Mesenchymal stem cell (in vitro differentiated cells and primary cell): ENCODE measurements at regions not wholly inside any gene's neighbourhood (a gene's known extent, or its start where the extent isn't known, plus 50 kb on each side); places are given as distances from the start of the nearest gene placed in this dataset.

Experiments
- DNase-seq: peaks from one replicate; pipeline ENCODE4 v3.0.0-alpha.2; 2013
- H2AFZ ChIP-seq: one replicate; pipeline ENCODE4 v1.6.1; 2013; ENCODE audit warnings: low read depth, mild to moderate bottlenecking, control low read depth, inconsistent platforms, low read length, moderate library complexity
- H2AK5ac ChIP-seq: 2 replicates; pipeline ENCODE4 v1.6.1; 2013; ENCODE audit warnings: low read length, moderate library complexity, mild to moderate bottlenecking, inconsistent platforms; ENCODE audit not compliant: severe bottlenecking
- H2BK120ac ChIP-seq: one replicate; pipeline ENCODE4 v1.6.1; 2013; ENCODE audit warnings: low read depth, mild to moderate bottlenecking, inconsistent platforms, low read length, moderate library complexity
- H2BK12ac ChIP-seq, 2 experiments: one replicate each; pipeline ENCODE4 v1.6.1; 2013; ENCODE audit warnings: inconsistent platforms in 2 of 2, low read length in 2 of 2, mild to moderate bottlenecking in 2 of 2, moderate library complexity in 2 of 2, control low read depth in 1 of 2
- H2BK15ac ChIP-seq: one replicate; pipeline ENCODE4 v1.6.1; 2013; ENCODE audit warnings: mild to moderate bottlenecking, low read depth, inconsistent platforms; ENCODE audit not compliant: poor library complexity, severe bottlenecking
- H2BK5ac ChIP-seq: 2 replicates; pipeline ENCODE4 v1.6.1; 2013; ENCODE audit warnings: low read depth, mild to moderate bottlenecking, low read length, control low read depth, inconsistent platforms; ENCODE audit not compliant: poor library complexity, severe bottlenecking
- H3K14ac ChIP-seq, 2 experiments: one replicate each; pipeline ENCODE4 v1.6.1; 2013; ENCODE audit warnings: inconsistent platforms in 2 of 2, low read length in 2 of 2, control low read depth in 1 of 2, mild to moderate bottlenecking in 1 of 2, moderate library complexity in 1 of 2
- H3K18ac ChIP-seq, 2 experiments: one replicate each; pipeline ENCODE4 v1.6.1; 2013; ENCODE audit warnings: inconsistent platforms in 2 of 2, low read length in 2 of 2, control low read depth in 1 of 2, low read depth in 1 of 2, mild to moderate bottlenecking in 1 of 2
- H3K23ac ChIP-seq, 2 experiments: one replicate each; pipeline ENCODE4 v1.6.1; 2013; ENCODE audit warnings: inconsistent platforms in 2 of 2, low read length in 2 of 2, mild to moderate bottlenecking in 2 of 2, moderate library complexity in 2 of 2, control low read depth in 1 of 2
- H3K27ac ChIP-seq: 2 replicates; pipeline ENCODE4 v1.5.1; 2013; ENCODE audit warnings: mild to moderate bottlenecking, moderate library complexity, low read length, control low read depth, inconsistent platforms; ENCODE audit not compliant: poor library complexity, severe bottlenecking
- H3K27me3 ChIP-seq, 2 experiments: 2 replicates each; pipeline versions ENCODE4 v1.6.1 to v1.7.0; 2013; ENCODE audit warnings: low read length in 2 of 2, mild to moderate bottlenecking in 2 of 2, moderate library complexity in 2 of 2, control low read depth in 1 of 2, inconsistent platforms in 1 of 2; ENCODE audit not compliant: control insufficient read depth in 1 of 2, insufficient read depth in 1 of 2
- H3K36me3 ChIP-seq, 2 experiments: 2 replicates each; pipeline versions ENCODE4 v1.6.1 to v1.7.0; 2013; ENCODE audit warnings: low read length in 2 of 2, control low read depth in 1 of 2, inconsistent platforms in 1 of 2, low read depth in 1 of 2, mild to moderate bottlenecking in 1 of 2; ENCODE audit not compliant: insufficient read depth in 2 of 2, control insufficient read depth in 1 of 2
- H3K4ac ChIP-seq, 2 experiments: one replicate each; pipeline ENCODE4 v1.6.1; 2013; ENCODE audit warnings: inconsistent platforms in 2 of 2, low read length in 2 of 2, mild to moderate bottlenecking in 2 of 2, moderate library complexity in 2 of 2, control low read depth in 1 of 2, low read depth in 1 of 2
- H3K4me1 ChIP-seq: 2 replicates; pipeline ENCODE4 v1.6.1; 2013; ENCODE audit warnings: low read depth, low read length, control low read depth; ENCODE audit not compliant: control insufficient read depth, insufficient read depth
- H3K4me2 ChIP-seq: 2 replicates; pipeline ENCODE4 v1.6.1; 2013; ENCODE audit warnings: low read length, mild to moderate bottlenecking, inconsistent platforms; ENCODE audit not compliant: poor library complexity, severe bottlenecking
- H3K4me3 ChIP-seq, 2 experiments: 2 replicates each; pipeline versions ENCODE4 v1.5.1 to v1.7.0; 2013; ENCODE audit warnings: low read length in 2 of 2, mild to moderate bottlenecking in 2 of 2, control low read depth in 1 of 2, low read depth in 1 of 2; ENCODE audit not compliant: insufficient read depth in 1 of 2
- H3K79me1 ChIP-seq: replicated peaks from 2 replicates; pipeline ENCODE4 v1.6.1; 2013; ENCODE audit warnings: mild to moderate bottlenecking, control low read depth, low read length, inconsistent platforms; ENCODE audit not compliant: poor library complexity, severe bottlenecking
- H3K9ac ChIP-seq: 2 replicates; pipeline ENCODE4 v1.7.0; 2013; ENCODE audit warnings: mild to moderate bottlenecking, low read length, moderate library complexity
- H3K9me3 ChIP-seq: 2 replicates; pipeline ENCODE4 v1.7.0; 2013; ENCODE audit warnings: mild to moderate bottlenecking, low read length; ENCODE audit not compliant: control insufficient read depth
- H4K8ac ChIP-seq: one replicate; pipeline ENCODE4 v1.6.1; 2013; ENCODE audit warnings: inconsistent platforms, mild to moderate bottlenecking, low read length, moderate library complexity
- H4K91ac ChIP-seq: one replicate; pipeline ENCODE4 v1.6.1; 2013; ENCODE audit warnings: mild to moderate bottlenecking, low read length, inconsistent platforms
- WGBS: methylation state at CpG from one replicate; pipeline ENCODE4 v1.1.7; 2013; ENCODE audit warnings: mixed read lengths; 5-methylcytosine and 5-hydroxymethylcytosine counted together

- H2BK5ac ChIP-seq, result no peak overlapping the region
- H3K23ac ChIP-seq, result no peak overlapping the region
- no peak for DNase-seq
- no peak overlapping the region for H4K8ac ChIP-seq
- H3K9me3 ChIP-seq, result no peaks in the 10 kb centered on the region
- H3K27ac ChIP-seq, result no peak overlapping the region
- no peak overlapping the region for H3K9ac ChIP-seq
- no peak overlapping the region for H2AFZ ChIP-seq
- no peak overlapping the region for H2BK15ac ChIP-seq
- no peak overlapping the region for H3K4me3 ChIP-seq
- 72% methylated on average over 6 of the region's 9 CpGs for WGBS
- no peaks in the 10 kb centered on the region for H3K79me1 ChIP-seq
- H2BK12ac ChIP-seq, result no peak overlapping the region
- no peak overlapping the region for H3K4me2 ChIP-seq
- no peak overlapping the region for H3K4ac ChIP-seq
- H4K91ac ChIP-seq, result no peak overlapping the region
- no peak overlapping the region for H2BK120ac ChIP-seq
- no peak overlapping the region for H3K18ac ChIP-seq
- peaks cover 0 to 63% of the 10 kb centered on the region in 2 experiments for H3K27me3 ChIP-seq
- no peaks in the 10 kb centered on the region for H3K4me1 ChIP-seq
- H3K36me3 ChIP-seq, result no peaks in the 10 kb centered on the region
- no peak overlapping the region for H3K14ac ChIP-seq
- H2AK5ac ChIP-seq, result no peak overlapping the region
Measured at GRCh38 chr17:34445101-34445500, 82.1 kb upstream of the CCL1 start.

GRCh38 chr17:34443619-34444469, 80.8 kb upstream of the CCL1 start:
- Histone ChIP-seq H4K91ac (no peak overlapping the region), H3K79me1 (no peaks in the 10 kb centered on the region), H4K8ac (no peak overlapping the region), H3K18ac (no peak overlapping the region), H2AFZ (no peak overlapping the region), H3K9ac (no peak overlapping the region), H3K36me3 (no peaks in the 10 kb centered on the region), H3K27ac (no peak overlapping the region), H3K27me3 (peaks cover 0 to 63% of the 10 kb centered on the region in 2 experiments), H3K4ac (no peak overlapping the region), H3K4me2 (no peak overlapping the region), H2BK12ac (no peak overlapping the region), H2BK15ac (no peak overlapping the region), H2BK5ac (no peak overlapping the region), H3K14ac (no peak overlapping the region), H3K4me3 (no peak overlapping the region), H2AK5ac (no peak overlapping the region), H3K4me1 (no peaks in the 10 kb centered on the region), H3K9me3 (no peaks in the 10 kb centered on the region), H2BK120ac (no peak overlapping the region), H3K23ac (no peak overlapping the region)
- no peak for DNase-seq
- 48% methylated on average over 11 of the region's 12 CpGs for WGBS

- Histone ChIP-seq H3K9ac (no peak overlapping the region), H3K27ac (no peak overlapping the region), H3K4ac (no peak overlapping the region), H4K91ac (no peak overlapping the region), H2BK15ac (no peak overlapping the region), H3K18ac (no peak overlapping the region), H3K14ac (no peak overlapping the region), H2BK120ac (no peak overlapping the region), H3K4me1 (no peaks in the 10 kb centered on the region), H3K9me3 (no peaks in the 10 kb centered on the region), H3K36me3 (no peaks in the 10 kb centered on the region), H3K27me3 (peaks cover 0 to 67% of the 10 kb centered on the region in 2 experiments), H3K79me1 (no peaks in the 10 kb centered on the region), H4K8ac (no peak overlapping the region), H2BK12ac (no peak overlapping the region), H2BK5ac (no peak overlapping the region), H3K23ac (no peak overlapping the region), H3K4me3 (no peak overlapping the region), H2AK5ac (no peak overlapping the region), H3K4me2 (no peak overlapping the region), H2AFZ (no peak overlapping the region)
- no peak for DNase-seq
- WGBS, result 79% methylated on average over 9 of the region's 10 CpGs
Measured at GRCh38 chr17:34442387-34443111, 79.5 kb upstream of the CCL1 start.

GRCh38 chr17:34437188-34437587, 74.2 kb upstream of the CCL1 start:
- Histone ChIP-seq H3K4me2 (no peak overlapping the region), H2BK120ac (no peak overlapping the region), H3K9ac (no peak overlapping the region), H2BK12ac (no peak overlapping the region), H3K23ac (no peak overlapping the region), H3K14ac (no peak overlapping the region), H3K4me3 (no peak overlapping the region), H3K36me3 (no peaks in the 10 kb centered on the region), H3K9me3 (no peaks in the 10 kb centered on the region), H4K91ac (no peak overlapping the region), H3K18ac (no peak overlapping the region), H2AK5ac (no peak overlapping the region), H2BK15ac (no peak overlapping the region), H2BK5ac (no peak overlapping the region), H4K8ac (no peak overlapping the region), H3K4ac (no peak overlapping the region), H3K27ac (no peak overlapping the region), H2AFZ (no peak overlapping the region), H3K27me3 (peaks cover 0 to 65% of the 10 kb centered on the region in 2 experiments), H3K79me1 (no peaks in the 10 kb centered on the region), H3K4me1 (no peaks in the 10 kb centered on the region)
- 77% methylated on average over 8 of the region's 8 CpGs for WGBS
- no peak for DNase-seq
